NCI-H2196 treated with DMSO at 0.1 percent for 48 hours (cell line): ENCODE measurements at regions not wholly inside any gene's neighbourhood (a gene's known extent, or its start where the extent isn't known, plus 50 kb on each side); places are given as distances from the start of the nearest gene placed in this dataset.

Source experiments
- DNase-seq: peaks from one replicate; lab custom pipeline; 2025; ENCODE audit not compliant: unreplicated experiment; lab: John Stamatoyannopoulos, UW

DNA sequence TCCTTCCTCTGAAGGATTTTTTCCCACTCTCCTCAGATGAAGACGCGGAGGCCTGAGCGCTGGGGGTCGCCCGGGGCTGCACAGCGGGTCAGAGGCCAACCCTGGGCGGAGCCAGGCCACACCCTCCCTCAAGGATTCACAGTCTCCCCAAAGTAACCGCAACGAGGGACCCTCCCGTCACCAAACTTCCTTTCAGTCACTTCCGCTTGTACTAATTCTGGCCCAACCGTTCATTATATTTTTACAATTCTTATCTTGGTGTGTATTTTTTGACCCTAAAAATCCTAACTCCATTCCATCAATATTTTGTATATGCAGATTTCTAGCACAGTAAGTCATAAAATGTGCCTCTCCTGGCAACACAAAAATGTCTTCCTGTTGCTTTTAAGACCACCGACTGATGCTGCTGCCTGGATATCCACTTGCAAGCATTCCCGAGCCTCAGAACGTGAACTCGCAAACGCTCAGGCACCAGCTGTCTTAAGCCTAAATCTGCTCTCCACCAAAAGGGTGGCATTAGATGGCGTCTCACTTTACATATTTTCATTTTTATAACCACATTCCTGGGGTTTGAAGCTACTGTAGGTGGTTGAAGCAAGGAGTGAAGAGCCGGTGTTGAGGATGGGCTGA is 128.0 kb downstream of the DLL1 start:
- no peak for DNase-seq

DNA sequence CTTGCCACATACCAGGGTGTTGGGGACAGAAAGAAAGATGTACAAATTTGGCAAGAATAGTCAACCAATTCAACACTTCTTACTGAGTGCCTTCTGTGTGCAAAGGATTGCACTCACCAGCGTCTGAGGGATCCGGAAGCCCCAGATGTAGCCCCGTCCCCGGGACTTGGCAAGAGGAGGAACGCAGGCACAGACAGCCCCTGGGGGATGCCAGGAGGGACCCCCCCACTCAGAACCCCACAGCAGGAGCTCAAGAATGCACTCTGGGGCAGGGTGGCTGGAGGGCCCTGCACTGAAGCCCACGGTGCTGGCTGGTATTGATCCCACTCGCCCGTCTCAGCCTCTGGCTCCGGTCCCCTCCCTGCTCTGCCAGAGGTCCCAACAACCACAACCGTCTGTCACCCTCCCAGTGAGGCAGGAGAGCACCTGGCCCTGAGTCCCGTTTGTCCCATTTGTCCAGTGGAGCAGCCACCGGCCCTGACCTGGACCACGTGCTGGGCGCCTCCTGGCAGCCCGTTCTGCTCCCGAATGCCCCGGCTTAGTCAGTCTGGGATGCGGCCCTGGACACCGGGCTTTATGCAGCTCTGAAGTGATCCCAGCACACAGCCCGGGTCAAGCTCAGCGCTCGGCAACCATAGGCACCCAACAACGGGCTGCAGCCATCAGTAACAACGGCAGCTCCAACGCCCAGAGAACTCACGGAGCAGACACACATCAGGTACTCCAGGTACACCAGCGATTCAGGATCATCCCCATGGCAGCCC is 128.7 kb downstream of the DLL1 start:
- no peak for DNase-seq

DNA sequence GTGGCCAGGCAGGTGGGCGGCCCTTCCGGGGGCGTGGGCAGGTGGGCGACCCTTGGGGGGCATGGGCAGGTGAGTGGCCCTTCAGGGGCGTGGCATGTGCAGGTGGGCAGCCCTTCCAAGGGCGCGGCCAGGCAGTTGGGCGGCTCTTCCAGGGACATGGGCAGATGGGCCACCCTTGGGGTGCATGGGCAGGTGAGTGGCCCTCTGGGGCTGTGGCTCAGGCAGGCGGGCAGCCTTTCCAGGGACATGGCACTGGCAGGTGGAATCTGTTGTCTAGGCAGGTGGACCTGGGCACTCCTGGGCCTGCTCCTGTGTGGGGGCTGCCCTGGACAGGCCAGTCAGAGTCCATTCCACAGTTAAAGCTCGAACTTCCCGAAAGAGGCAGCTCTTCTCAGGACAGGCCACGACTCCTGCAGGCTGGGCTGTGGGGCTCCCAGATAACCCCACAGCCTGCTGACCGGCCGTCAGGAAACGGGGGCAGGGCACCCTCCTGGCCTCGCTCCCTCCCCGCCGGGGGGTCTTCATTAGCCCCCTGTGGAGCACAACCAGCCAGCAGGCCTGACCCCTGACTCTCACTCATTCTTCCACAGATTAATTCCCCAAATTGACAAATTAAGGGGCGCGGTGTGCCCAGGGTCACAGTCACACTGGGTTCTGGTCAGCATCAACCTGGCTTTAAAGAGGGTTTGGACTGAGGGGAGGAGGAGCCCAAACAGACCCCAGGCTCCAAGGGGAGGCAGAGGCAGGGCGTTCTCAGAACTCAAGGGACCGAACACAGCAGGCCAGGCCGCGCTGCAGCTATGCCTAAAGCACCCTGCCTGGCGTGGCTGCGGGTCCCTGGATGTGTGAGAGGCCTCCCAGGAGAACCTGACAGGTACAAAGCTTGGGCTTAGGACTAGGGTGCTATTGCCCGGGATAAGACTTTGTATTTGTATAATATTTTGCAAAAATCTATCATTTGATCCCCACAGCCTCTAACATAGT is 130.0 kb downstream of the DLL1 start:
- no peak for DNase-seq

DNA sequence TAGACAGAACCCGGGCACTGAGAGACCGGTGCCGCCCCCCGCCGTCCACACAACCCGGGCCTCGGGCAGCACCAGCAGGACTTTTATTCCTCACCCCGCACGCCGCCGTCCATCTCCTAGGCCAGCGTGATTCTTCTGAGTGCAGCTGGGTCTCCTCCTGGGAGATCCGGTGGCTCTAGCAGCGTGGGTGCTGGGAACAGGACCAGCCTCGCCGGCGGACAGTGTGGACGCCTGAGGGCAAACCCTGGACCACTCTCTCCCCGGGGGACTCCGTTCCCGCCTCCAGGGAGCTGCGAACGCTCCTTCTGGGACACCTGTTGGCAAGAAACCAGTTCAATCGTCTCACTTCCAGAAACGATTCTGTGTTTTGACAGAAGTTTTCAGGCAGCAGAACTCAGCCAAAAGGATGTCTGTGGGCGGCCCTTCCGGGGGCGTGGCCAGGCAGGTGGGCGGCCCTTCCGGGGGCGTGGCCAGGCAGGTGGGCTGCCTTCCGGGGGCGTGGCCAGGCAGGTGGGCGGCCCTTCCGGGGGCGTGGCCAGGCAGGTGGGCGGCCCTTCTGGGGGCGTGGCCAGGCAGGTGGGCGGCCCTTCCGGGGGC is 130.7 kb downstream of the DLL1 start:
- DNase-seq: no peak

DNA sequence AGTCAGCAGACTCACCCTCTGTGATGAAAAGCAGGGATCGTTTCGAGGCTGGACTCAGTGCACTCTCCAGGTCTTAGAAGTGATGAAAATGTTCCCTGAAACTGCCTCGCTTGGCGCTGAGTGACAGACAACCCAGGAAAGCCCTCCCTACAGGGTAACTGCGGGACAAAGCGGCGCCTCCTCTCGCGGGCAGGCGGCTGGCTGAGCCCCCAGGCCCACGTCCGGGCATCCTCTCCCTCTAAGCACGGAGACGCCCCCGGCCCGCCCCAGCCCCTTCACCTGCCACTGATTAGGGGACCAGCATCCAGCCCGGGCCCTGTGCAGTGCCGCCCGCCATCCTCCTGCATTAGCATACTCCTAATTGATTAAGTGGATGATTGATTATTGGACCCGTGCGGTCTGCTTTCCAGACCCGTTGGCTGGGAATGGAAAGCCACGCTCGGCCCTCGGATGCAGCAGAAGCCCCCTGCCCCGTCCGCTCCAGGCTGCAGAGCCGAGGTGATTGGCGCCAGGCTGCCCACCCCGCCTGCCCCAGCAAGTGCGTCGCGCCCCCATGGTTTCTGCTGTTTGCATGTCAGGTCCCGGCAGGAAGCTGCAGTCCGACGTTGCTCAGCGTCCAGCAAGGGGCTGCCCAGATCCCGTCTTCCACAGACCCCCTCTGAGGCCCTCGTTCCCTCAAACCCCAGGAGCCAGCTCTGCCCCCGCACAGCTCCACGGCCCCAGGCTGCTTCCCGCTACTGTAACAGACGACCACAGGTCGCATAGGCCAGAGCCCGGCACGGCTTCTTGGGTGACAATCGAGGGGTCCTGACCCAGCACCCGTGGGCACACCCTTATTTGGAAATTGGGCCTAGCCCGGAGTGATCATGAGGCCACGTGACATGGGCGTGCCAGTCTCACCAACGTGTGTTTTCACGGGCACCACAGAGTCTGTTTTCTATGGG is 131.6 kb downstream of the DLL1 start:
- no peak for DNase-seq

DNA sequence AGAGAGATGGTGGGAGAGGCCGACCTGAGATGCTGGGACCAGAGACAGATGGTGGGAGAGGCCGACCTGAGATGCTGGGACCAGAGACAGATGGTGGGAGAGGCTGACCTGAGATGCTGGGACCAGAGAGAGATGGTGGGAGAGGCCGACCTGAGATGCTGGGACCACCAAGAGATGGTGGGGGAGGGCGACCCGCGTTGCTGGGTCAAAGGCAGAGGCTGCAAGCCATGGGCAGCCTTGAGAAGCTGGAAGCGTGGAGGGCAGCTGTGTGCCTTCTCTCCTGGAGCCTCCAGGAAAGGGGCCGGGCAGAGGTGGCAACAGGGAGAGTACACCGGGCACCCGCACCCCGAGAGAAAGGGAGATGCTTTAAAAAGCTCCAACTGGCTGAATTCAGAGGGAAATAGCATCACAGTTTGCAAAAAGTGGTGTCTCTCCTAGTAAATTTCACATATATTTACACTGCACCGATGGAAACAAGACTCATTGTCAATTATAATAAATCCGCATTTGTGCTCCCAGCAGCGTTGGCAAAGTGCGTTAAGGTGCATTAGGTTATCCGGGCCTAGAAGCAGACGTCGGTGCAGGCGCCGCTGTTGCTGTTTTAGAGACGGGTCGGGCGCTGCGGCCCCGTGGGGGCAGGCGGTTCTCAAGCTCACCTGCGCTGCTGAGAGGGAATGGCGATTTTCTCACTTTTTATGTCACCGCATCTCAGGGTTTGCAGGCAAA is 132.4 kb downstream of the DLL1 start:
- DNase-seq: no peak

DNA sequence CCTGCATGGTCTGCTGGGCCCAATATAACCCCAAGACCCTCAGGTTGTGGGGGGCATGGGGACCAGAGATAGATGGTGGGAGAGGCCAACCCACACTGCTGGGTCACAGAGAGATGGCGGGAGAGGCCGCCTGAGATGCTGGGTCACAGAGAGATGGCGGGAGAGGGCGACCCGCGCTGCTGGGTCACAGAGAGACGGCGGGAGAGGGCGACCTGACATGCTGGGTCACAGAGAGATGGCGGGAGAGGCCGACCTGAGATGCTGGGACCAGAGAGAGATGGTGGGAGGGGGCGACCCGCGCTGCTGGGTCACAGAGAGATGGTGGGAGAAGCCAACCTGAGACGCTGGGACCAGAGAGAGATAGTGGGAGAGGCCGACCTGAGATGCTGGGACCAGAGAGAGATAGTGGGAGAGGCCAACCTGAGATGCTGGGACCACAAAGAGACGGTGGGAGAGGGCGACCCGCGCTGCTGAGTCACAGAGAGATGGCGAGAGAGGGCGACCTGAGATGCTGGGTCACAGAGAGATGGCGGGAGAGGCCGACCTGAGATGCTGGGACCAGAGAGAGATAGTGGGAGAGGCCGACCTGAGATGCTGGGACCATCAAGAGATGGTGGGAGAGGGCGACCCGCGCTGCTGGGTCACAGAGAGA is 133.2 kb downstream of the DLL1 start:
- DNase-seq: no peak

DNA sequence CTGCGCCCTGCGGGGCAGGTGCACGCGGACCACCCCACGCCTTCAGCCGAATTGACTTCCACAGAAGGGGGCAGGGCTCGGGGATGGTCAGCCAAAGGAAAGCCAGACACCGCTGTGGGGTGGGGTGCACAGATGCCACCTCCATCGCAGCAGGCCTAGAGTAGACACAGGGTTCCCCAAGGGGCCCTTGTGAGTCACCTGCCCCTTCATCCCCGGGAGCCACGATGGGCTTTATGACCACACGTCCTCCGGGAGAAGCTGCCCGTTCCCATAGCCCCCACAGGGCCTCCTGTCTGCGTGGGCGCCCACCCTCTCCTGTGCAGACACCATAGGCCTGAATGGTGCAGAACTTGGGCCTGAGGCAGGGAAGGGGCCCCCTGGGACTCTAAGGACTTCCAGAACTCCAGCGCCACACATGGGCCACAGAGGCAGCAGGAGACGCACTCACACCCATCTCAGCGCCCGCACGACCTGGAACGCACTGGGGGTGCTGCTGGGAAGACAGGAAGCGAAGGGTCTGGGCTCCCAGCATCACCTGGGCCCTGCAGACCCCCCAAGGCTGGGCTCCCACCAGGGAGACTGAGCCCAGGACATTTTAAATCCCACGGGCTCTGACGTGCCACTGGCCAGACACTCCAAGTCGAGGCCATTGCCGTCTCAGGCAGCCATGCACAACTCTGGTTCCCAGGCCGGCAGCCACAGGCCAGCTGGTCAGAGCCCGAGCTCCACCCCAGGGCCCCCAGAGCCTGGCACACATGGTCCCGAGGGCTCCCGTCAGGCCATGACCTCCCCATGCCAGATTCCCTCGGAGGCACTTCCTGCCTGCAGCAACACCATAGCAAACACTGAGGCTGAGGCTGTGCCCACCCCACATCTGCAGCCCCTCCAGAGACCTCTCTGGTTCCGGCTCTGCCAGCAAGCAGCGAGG is 134.2 kb downstream of the DLL1 start:
- no peak for DNase-seq

DNA sequence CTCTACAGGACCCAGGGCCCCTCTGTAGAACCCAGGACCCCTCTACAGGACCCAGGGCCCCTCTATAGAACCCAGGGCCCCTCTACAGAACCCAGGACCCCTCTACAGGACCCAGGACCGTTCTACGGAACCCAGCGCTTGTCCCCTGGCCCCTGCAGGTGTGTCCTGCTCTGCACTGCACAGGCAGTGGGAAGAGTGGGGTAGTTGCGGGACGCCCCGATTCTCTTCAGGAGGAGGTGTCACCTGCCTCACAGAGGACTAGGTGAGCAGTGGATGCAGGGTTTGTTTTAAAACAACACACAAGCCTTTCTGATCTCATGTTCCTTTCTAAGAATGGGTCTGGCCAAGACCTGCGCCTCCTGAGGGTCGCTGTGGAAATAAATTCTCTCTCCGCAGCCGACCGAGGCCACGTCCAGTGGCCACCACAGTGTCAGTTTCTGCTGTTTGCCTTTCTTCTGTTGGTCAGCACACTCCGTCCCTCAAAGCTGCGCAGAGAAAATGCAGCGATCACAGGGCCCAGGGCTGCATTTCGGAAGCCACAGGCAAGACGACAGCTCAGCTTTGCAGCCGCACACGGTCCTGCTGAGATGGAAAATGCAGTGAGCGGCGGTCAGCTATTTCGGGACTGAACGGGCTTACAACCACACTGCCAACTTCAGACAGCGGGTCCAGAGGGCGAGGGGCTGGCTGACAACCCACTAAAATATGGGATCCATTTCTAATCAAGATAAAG is 135.2 kb downstream of the DLL1 start:
- no peak for DNase-seq

DNA sequence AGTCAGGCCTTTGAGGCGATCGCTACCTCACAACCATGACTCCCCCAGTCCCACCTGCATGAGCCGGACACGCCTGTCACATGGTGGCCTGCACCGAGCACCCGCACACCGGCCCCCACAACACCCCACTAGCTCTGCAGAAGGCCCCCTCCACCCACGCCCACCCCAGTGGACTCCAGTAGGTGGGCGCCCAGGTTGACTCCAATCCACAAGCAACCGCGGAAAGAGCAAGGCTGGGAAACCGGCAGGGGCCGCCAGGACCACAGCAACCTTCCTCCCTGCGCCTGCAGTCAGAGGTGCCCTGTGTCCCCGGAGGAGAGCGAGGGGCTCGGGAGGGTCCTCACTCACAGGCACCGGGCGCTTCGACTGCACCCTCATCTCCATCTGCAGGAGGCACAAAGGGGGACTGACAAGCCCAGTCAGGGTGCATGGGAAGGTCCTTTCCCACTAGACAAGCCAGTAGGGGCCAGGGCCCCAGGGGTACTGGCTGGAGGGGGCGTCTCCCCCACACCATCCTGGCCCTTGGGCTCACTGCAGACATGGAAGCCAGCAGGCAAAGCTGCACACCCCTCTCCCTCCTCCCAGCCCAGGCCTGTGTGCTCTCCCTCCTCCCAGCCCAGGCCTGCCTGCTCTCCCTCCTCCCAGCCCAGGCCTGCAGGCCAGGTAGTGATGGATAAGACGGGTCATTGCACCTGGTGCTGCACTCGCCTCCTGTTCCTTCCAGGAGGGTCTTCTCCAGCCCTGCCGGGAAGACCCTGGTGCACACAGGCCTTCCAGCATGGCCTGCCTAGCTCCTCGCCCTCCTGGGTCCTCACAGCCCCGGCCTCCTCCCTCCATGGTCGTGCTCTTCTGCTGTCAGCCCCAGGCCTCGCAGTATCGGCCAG is 137.2 kb downstream of the DLL1 start:
- no peak for DNase-seq

DNA sequence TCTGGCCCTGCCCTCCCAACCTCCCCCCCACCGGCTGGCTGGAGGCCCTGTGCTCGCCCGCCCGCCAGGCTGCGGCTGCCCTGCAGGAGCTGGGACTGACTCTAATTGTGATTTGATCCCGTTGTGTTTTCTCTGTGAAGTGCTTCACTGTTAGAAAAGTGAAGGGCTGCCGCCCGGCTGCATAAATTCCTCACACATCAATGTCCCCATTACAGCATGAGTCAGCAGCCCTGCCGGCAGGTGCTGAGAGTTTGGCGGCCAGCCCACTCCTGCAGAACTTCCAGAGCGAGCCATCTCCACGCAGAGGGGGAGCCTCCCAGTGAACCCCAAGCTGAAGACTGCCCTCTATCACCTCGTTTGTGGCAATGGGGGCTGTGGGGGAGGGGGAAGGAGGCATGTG is 137.9 kb downstream of the DLL1 start:
- DNase-seq: peak; percentile 31

DNA sequence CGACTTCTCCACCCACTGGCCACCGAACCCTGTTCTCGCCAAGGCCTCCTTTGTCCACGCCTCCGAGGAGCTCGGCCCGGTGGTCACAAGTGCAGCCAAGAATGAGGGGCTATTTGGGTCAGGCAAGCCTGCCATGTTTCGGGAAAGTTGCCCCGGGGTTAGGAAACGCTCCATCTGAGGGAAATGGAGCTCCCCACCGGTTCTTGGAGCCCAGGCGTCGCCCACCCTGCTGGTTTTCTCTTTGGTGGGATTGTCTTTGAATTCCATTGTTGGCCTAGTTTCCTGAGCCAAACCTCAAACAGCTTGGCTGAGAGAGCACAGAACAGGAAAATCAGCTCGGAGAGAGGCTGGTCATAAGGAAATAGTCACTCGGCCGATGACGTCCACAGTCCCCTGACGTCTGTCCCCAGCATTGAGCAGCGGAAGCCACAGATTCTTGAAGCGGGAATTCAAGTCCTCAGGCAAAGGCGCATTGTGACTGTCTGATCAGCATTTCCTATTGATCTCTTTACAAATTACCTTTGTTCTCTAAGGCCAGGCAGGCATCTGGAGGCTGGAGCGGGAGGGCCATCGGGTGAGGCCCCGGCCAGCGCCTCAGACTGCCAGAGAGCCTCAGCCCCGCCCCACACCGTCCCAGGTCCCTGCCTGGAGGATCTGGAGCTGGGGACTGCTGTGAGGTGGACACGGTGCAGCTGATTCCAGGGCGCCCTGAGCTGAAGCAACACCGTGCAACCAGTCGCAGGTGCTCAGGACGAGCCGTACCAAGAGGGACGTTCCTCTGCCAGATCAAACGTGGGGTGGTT is 138.6 kb downstream of the DLL1 start:
- DNase-seq: no peak

DNA sequence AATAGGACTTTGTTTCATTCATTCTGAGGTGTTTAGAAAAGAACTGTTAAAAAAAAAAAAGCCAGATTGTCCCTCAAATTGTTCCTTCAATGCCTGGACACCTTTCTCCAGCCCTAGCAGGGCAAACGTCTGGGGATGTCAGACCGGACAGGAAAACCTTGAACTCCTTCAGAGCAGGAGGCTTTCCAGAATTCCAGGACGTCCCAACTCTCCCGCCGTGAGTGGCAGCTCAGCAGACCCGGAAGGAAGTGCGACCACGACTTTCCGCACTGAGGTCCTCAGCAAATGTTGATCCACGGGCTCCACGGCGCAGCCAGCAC is 139.1 kb downstream of the DLL1 start:
- DNase-seq: no peak

DNA sequence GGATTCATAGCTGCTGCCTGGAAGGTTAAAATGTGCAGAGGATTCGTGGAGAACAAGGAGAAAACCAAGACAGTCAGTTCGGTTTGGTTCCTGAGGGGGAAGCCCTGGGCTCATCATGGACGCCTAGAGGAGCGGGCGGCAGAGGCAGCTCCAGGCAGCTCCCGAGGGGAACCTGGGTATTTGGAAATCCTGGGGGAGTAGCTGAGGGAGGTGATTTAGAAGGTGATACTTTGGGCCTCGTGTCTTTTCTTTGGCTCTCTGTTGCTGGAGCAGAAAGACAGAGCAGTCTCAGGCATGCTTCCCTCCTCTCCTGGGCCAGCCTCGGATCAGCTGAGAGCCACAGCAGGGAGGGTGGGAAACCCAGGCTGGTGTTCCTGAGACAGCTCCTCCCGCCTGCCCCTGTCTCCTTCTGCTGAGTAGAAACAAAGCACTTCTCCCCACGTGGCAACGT is 139.5 kb downstream of the DLL1 start:
- no peak for DNase-seq

DNA sequence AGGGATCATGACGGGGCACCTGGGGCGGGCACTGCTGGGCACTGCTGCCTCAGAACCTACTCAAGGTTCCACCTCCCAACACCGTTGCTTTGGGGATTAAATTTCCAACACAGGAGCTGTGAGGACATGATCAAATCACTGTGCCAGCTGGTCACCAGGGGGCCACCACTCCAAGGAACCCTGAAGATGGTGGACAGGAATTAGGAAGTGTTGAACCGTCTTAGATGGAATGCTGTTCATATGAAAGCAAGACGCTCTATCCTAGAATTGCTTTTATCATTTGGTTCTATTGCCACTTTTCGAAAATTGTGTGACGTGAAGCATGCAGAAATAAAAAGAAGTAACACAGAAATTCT is 140.3 kb downstream of the DLL1 start:
- DNase-seq: no peak
